ENCODE measurements at regions not wholly inside any gene's neighbourhood (a gene's known extent, or its start where the extent isn't known, plus 50 kb on each side); places are given as distances from the start of the nearest gene placed in this dataset.

DNA sequence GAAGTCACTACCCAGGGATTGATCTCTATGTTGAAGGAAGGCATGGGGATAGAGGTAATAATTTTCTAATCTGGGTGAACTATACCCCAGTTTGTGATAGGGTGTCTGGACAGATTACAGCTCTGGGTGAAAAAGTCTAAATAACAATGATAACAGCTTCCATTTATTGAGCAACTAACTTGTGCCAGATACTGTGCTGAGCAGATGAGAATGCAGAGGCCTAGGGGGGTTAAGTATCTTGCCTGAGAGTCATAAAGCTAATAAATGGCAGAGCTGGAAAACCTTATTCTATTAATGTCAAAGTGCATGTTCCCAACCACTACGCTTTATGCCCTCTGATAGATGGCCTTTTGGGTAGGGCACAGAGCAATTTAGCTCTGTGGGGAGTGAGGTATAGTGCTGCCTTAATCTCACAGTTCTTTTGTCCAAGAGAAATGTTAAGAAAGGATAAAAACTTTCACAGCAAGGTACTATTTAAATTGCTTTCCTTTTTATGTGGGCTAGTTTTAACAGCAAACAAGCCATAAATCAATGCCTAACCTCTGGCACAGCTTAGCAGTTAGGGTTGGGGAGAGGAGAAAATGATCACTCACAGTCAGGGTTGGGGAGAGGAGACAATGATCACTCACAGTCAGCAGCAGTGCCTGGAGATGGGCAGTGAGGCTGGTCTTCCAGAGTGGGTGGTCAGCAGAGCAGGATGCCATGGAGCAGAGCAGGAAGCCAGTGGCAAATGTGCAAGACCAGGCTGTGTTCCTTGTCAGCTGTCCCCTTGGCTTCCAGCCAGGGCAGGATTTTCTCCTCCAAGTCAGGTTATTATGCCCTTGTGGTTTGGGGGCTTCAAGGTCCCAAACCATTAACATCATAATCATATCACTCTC, 187.0 kb downstream of the CARTPT start:
- Histone ChIP-seq H3K27me3 (ENCODE audit: control insufficient read depth, insufficient read depth, low read length) (no peaks in the 10 kb centered on the region), H3K36me3 (ENCODE audit: control insufficient read depth, insufficient read depth, low read length) (no peaks in the 10 kb centered on the region), H3K4me3 (ENCODE audit: low read depth, low read length) (no peak overlapping the region)
- DNase-seq (ENCODE audit: low read depth): no peak
- TF ChIP-seq, protein P1, sequence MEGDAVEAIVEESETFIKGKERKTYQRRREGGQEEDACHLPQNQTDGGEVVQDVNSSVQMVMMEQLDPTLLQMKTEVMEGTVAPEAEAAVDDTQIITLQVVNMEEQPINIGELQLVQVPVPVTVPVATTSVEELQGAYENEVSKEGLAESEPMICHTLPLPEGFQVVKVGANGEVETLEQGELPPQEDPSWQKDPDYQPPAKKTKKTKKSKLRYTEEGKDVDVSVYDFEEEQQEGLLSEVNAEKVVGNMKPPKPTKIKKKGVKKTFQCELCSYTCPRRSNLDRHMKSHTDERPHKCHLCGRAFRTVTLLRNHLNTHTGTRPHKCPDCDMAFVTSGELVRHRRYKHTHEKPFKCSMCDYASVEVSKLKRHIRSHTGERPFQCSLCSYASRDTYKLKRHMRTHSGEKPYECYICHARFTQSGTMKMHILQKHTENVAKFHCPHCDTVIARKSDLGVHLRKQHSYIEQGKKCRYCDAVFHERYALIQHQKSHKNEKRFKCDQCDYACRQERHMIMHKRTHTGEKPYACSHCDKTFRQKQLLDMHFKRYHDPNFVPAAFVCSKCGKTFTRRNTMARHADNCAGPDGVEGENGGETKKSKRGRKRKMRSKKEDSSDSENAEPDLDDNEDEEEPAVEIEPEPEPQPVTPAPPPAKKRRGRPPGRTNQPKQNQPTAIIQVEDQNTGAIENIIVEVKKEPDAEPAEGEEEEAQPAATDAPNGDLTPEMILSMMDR (IDR thresholded peaks at IDR 0.05; ENCODE audit: insufficient read depth, low read length, poor library complexity, severe bottlenecking): no peak

- Histone ChIP-seq H3K4me3 (ENCODE audit: low read depth, low read length) (no peak overlapping the region), H3K27me3 (ENCODE audit: control insufficient read depth, insufficient read depth, low read length) (no peaks in the 10 kb centered on the region), H3K36me3 (ENCODE audit: control insufficient read depth, insufficient read depth, low read length) (no peaks in the 10 kb centered on the region)
- DNase-seq (ENCODE audit: low read depth): no peak
- TF ChIP-seq, protein P1 (IDR thresholded peaks at IDR 0.05; ENCODE audit: insufficient read depth, low read length, poor library complexity, severe bottlenecking): no peak
Measured at GRCh38 chr5:71907001-71907588, 188.0 kb downstream of the CARTPT start.

- H3K36me3 ChIP-seq (ENCODE audit: control insufficient read depth, insufficient read depth, low read length): no peaks in the 10 kb centered on the region
- H3K4me3 ChIP-seq (ENCODE audit: low read depth, low read length): no peak overlapping the region
- no peaks in the 10 kb centered on the region for H3K27me3 ChIP-seq (ENCODE audit: control insufficient read depth, insufficient read depth, low read length)
- DNase-seq (ENCODE audit: low read depth): no peak
- TF ChIP-seq, protein P1 (IDR thresholded peaks at IDR 0.05; ENCODE audit: insufficient read depth, low read length, poor library complexity, severe bottlenecking): no peak
Measured at GRCh38 chr5:71907608-71908145, 188.6 kb downstream of the CARTPT start.

- DNase-seq (ENCODE audit: low read depth): no peak
- TF ChIP-seq, protein P1 (IDR thresholded peaks at IDR 0.05; ENCODE audit: insufficient read depth, low read length, poor library complexity, severe bottlenecking): no peak
- H3K36me3 ChIP-seq (ENCODE audit: control insufficient read depth, insufficient read depth, low read length): no peaks in the 10 kb centered on the region
- H3K27me3 ChIP-seq (ENCODE audit: control insufficient read depth, insufficient read depth, low read length): no peaks in the 10 kb centered on the region
- H3K4me3 ChIP-seq (ENCODE audit: low read depth, low read length): no peak overlapping the region
Measured at GRCh38 chr5:71910741-71911140, 191.7 kb downstream of the CARTPT start.

DNA sequence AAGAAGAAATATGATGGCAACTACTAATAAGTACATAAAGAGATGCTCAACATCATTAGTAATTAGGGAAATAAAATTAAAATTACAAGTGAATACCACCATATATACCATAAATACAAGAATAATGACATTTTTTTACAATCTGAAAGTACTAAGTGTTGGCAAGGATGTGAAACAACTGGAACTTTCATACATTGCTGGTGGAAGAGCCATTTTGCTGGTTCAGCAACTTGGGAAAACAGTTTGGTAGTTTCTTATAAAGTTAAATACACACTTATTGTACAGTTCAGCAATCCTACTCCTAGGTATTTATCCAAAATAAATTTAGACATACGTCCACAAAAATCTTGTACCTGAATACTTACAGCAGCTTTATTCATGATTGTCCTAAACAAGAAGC, 192.9 kb downstream of the CARTPT start:
- no peaks in the 10 kb centered on the region for H3K27me3 ChIP-seq (ENCODE audit: control insufficient read depth, insufficient read depth, low read length)
- TF ChIP-seq, protein P1 (IDR thresholded peaks at IDR 0.05; ENCODE audit: insufficient read depth, low read length, poor library complexity, severe bottlenecking): no peak
- no peak overlapping the region for H3K4me3 ChIP-seq (ENCODE audit: low read depth, low read length)
- no peaks in the 10 kb centered on the region for H3K36me3 ChIP-seq (ENCODE audit: control insufficient read depth, insufficient read depth, low read length)
- DNase-seq (ENCODE audit: low read depth): no peak
